HL-60/S4 treated with retinoic acid at 250 ng/mL for 4 days and 3 days (cell line): ENCODE measurements at regions not wholly inside any gene's neighbourhood (a gene's known extent, or its start where the extent isn't known, plus 50 kb on each side); places are given as distances from the start of the nearest gene placed in this dataset.

Source experiments
- in situ Hi-C: fragments of 300-500 bp; cut with MboI; formaldehyde crosslinking; loops from 2 replicates; pipeline ENCODE4 v1.7.0; 2022; ENCODE audit warnings: low sequenced_read_pairs

GRCh38 chr14:98782062-98782461 is 489.9 kb downstream of the BCL11B start:
- in situ Hi-C loops: no loop called here

- in situ Hi-C loops: no loop called here
These were observed 486.4 kb downstream of the BCL11B start for GRCh38 chr14:98785578-98785977.

- in situ Hi-C loops: no loop called here
These were observed 485.5 kb downstream of the BCL11B start for GRCh38 chr14:98786456-98786855.

GRCh38 chr14:98791661-98792060 is 480.3 kb downstream of the BCL11B start:
- in situ Hi-C loops: no loop called here

GRCh38 chr14:98792171-98792570 is 479.8 kb downstream of the BCL11B start:
- in situ Hi-C loops: no loop called here

- in situ Hi-C loops: no loop called here
These were observed 473.9 kb downstream of the BCL11B start for GRCh38 chr14:98798099-98798498.

GRCh38 chr14:98799891-98800290 is 472.1 kb downstream of the BCL11B start:
- in situ Hi-C loops: no loop called here

- in situ Hi-C loops: no loop called here
These were observed 470.0 kb downstream of the BCL11B start for GRCh38 chr14:98802044-98802443.

- in situ Hi-C loops: no loop called here
These were observed 468.8 kb downstream of the BCL11B start for GRCh38 chr14:98803196-98803595.

- in situ Hi-C loops: no loop called here
These were observed 463.2 kb downstream of the BCL11B start for GRCh38 chr14:98808494-98809407.

GRCh38 chr14:98816195-98816594 is 455.8 kb downstream of the BCL11B start:
- in situ Hi-C loops: no loop called here

GRCh38 chr14:98816720-98817119 is 455.3 kb downstream of the BCL11B start:
- in situ Hi-C loops: no loop called here

GRCh38 chr14:98819132-98819866 is 452.7 kb downstream of the BCL11B start:
- in situ Hi-C loops: no loop called here

- in situ Hi-C loops: no loop called here
These were observed 452.2 kb downstream of the BCL11B start for GRCh38 chr14:98819867-98820206.

- in situ Hi-C loops: no loop called here
These were observed 449.1 kb downstream of the BCL11B start for GRCh38 chr14:98822917-98823316.

GRCh38 chr14:98826618-98827017 is 445.4 kb downstream of the BCL11B start:
- in situ Hi-C loops: no loop called here

- in situ Hi-C loops: no loop called here
These were observed 437.9 kb downstream of the BCL11B start for GRCh38 chr14:98834119-98834518.

- in situ Hi-C loops: no loop called here
These were observed 436.8 kb downstream of the BCL11B start for GRCh38 chr14:98835051-98835824.

GRCh38 chr14:98835825-98836100 is 436.2 kb downstream of the BCL11B start:
- in situ Hi-C loops: no loop called here

- in situ Hi-C loops: no loop called here
These were observed 431.9 kb downstream of the BCL11B start for GRCh38 chr14:98840091-98840490.

GRCh38 chr14:98840511-98840910 is 431.5 kb downstream of the BCL11B start:
- in situ Hi-C loops: no loop called here

GRCh38 chr14:98844456-98844855 is 427.5 kb downstream of the BCL11B start:
- in situ Hi-C loops: no loop called here
